Prostate gland (tissue), 2 donors: ENCODE measurements at regions not wholly inside any gene's neighbourhood (a gene's known extent, or its start where the extent isn't known, plus 50 kb on each side); places are given as distances from the start of the nearest gene placed in this dataset.

Source experiments
- DNase-seq: peaks from one replicate; pipeline ENCODE4 v3.0.0-alpha.2; 2019; ENCODE audit warnings: low spot score
- H3K27ac ChIP-seq, 2 donors: fragments of 200-600 bp; sonication (generic); 2 replicates each; pipeline ENCODE4 v1.5.1; 2017 to 2019
- H3K27me3 ChIP-seq: fragments of 200-600 bp; sonication (generic); replicated peaks from 2 replicates; pipeline ENCODE4 v1.5.1; 2019; ENCODE audit not compliant: insufficient read depth
- H3K36me3 ChIP-seq, 2 donors: fragments of 200-600 bp; sonication (generic); 1 replicate in 1 of 2; 2 replicates in 1 of 2; pipeline versions ENCODE4 v1.5.1 to v1.8.1; 2017 to 2019
- H3K4me1 ChIP-seq: fragments of 200-600 bp; sonication (generic); replicated peaks from 2 replicates; pipeline ENCODE4 v1.5.1; 2019
- H3K4me3 ChIP-seq, 2 donors: fragments of 200-600 bp; sonication (generic); 2 replicates each; pipeline ENCODE4 v1.5.1; 2017 to 2019
- H3K9me3 ChIP-seq: fragments of 200-600 bp; sonication (generic); 2 replicates; pipeline ENCODE4 v1.5.1; 2017
- POLR2A ChIP-seq: fragments of 450-650 bp; IDR thresholded peaks from one replicate; pipeline ENCODE4 v1.6.1; 2016; ENCODE audit warnings: antibody characterized with exemption, mild to moderate bottlenecking
- POLR2AphosphoS5 ChIP-seq: sonication (generic); formaldehyde crosslinking; IDR thresholded peaks from one replicate; pipeline ENCODE4 v1.6.1; 2017; ENCODE audit warnings: antibody characterized with exemption
- WGBS: methylation state at CpG from one replicate; pipeline ENCODE4 v1.1.5; 2018; 5-methylcytosine and 5-hydroxymethylcytosine counted together
- intact Hi-C: fragments of 100-400 bp; cut with DNase I; formaldehyde crosslinking; loops from one replicate; pipeline ENCODE4 v1.14.2; 2022
- TF ChIP-seq, protein P1 (sequence below), 4 experiments: fragments of 200-600 bp in 2 of 4; fragments of 450-650 bp in 2 of 4; sonication (generic) in 2 of 4; IDR thresholded peaks; 1 replicate in 3 of 4; 2 replicates in 1 of 4; pipeline ENCODE4 v1.5.1; 2016 to 2019; ENCODE audit warnings: antibody characterized with exemption in 4 of 4, mild to moderate bottlenecking in 2 of 4, moderate library complexity in 2 of 4

GRCh38 chr3:103813955-103814354 is 1379.1 kb downstream of the ZPLD1 start:
- H3K27ac ChIP-seq = no peak overlapping the region
- WGBS = 87% methylated on average over 1 of the region's 1 CpG
- H3K9me3 ChIP-seq = no peaks in the 10 kb centered on the region
- no peaks in the 10 kb centered on the region for H3K36me3 ChIP-seq
- intact Hi-C loops = no loop called here
- H3K4me3 ChIP-seq = no peak overlapping the region
- DNase-seq = no peak
- H3K27me3 ChIP-seq = no peaks in the 10 kb centered on the region
- H3K4me1 ChIP-seq = no peaks in the 10 kb centered on the region
- TF ChIP-seq, protein P1, sequence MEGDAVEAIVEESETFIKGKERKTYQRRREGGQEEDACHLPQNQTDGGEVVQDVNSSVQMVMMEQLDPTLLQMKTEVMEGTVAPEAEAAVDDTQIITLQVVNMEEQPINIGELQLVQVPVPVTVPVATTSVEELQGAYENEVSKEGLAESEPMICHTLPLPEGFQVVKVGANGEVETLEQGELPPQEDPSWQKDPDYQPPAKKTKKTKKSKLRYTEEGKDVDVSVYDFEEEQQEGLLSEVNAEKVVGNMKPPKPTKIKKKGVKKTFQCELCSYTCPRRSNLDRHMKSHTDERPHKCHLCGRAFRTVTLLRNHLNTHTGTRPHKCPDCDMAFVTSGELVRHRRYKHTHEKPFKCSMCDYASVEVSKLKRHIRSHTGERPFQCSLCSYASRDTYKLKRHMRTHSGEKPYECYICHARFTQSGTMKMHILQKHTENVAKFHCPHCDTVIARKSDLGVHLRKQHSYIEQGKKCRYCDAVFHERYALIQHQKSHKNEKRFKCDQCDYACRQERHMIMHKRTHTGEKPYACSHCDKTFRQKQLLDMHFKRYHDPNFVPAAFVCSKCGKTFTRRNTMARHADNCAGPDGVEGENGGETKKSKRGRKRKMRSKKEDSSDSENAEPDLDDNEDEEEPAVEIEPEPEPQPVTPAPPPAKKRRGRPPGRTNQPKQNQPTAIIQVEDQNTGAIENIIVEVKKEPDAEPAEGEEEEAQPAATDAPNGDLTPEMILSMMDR (IDR thresholded peaks at IDR 0.05) = no peak
- no peak for TF ChIP-seq POLR2A
- TF ChIP-seq POLR2AphosphoS5 = peak; percentile 15

DNA sequence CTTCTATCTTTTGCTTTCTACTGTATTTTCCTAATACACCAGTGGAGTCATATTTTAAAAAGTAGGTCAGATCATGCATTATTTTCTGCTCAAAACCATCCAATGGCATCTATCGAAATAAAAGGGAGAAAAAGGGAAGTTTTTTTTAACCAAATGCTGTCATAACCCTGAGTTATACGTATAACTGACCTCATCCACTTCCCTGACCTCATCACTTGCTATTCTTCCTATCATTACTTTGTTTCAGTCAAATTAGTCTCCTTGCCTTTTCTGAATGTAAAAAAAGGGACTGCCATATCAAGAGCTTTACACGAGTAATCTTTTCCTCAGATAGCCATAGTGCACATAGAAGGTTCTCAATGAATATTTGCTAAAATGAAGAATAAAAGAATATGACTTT is 1383.6 kb downstream of the ZPLD1 start:
- Histone ChIP-seq H3K27ac (no peak overlapping the region), H3K27me3 (no peaks in the 10 kb centered on the region), H3K4me1 (no peaks in the 10 kb centered on the region), H3K36me3 (no peaks in the 10 kb centered on the region), H3K9me3 (no peaks in the 10 kb centered on the region), H3K4me3 (no peak overlapping the region)
- no peak for DNase-seq
- TF ChIP-seq, protein P1 (IDR thresholded peaks at IDR 0.05) = no peak
- TF ChIP-seq POLR2A (no peak), POLR2AphosphoS5 (no peak)
- 89% methylated on average over 3 of the region's 3 CpGs for WGBS
- intact Hi-C loops = no loop called here

GRCh38 chr3:103818800-103819199 is 1384.0 kb downstream of the ZPLD1 start:
- no peaks in the 10 kb centered on the region for H3K9me3 ChIP-seq

DNA sequence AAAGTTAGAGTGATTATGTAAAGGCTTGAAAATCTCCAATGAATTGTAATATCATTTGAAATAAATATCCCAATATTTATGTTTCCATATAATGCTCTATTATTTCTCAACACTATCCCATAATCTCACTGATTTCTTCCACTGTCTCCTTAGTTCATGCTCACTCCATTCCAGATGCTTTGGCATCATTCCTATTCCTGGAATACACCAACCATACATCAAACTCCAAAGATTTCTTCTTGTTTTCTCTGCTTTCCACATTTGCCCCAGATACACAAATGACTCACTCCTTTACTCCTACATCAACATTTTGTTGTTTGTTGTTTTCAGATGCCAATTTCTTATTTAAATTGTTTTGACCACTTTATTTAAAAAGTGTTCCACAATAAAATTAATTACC is 1390.8 kb downstream of the ZPLD1 start:
- no peak overlapping the region for H3K4me3 ChIP-seq
- H3K9me3 ChIP-seq = no peaks in the 10 kb centered on the region
- TF ChIP-seq POLR2AphosphoS5 (no peak), POLR2A (no peak)
- TF ChIP-seq, protein P1 (IDR thresholded peaks at IDR 0.05) = no peak
- no peaks in the 10 kb centered on the region for H3K36me3 ChIP-seq
- intact Hi-C loops = no loop called here
- H3K4me1 ChIP-seq = no peaks in the 10 kb centered on the region
- no peak for DNase-seq
- no peak overlapping the region for H3K27ac ChIP-seq
- H3K27me3 ChIP-seq = no peaks in the 10 kb centered on the region

More at GRCh38 chr3:103818800-103819199, 1384.0 kb downstream of the ZPLD1 start:
- H3K4me3 ChIP-seq = no peak overlapping the region
- WGBS = 62% methylated on average over 2 of the region's 2 CpGs
- no peak overlapping the region for H3K27ac ChIP-seq
- H3K36me3 ChIP-seq = no peaks in the 10 kb centered on the region
- TF ChIP-seq, protein P1 (IDR thresholded peaks at IDR 0.05) = no peak
- TF ChIP-seq POLR2A = no peak
- TF ChIP-seq POLR2AphosphoS5 = no peak
- no peaks in the 10 kb centered on the region for H3K4me1 ChIP-seq
- DNase-seq = no peak
- intact Hi-C loops = no loop called here
- no peaks in the 10 kb centered on the region for H3K27me3 ChIP-seq

DNA sequence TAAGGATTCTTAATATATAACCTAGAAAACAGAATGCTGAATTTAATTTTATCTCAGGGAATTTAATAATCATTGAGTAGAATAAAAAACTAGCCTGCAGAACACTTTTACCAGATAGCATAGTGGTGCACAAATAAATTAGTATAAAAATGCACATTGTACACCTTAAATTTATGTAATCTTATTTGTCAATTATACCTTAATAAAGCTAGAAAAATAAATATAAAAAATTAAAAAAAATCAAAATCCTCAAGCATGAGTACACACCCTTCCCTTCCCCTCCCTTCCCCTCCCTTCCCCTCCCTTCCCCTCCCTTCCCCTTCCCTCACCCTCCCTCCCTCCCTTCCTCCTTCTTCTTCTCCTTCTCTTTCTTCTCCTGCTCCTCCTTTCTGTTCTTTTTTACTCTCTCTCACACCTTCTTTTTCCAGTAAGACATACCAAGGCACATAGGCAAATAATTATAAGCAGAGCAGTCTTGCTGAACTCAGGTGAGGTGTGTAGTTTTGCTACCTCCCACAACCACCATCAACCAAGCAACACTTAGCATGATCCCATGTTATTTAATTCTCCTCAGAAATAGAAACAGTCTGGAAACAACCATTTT is 1395.0 kb downstream of the ZPLD1 start:
- no peak for TF ChIP-seq POLR2AphosphoS5
- intact Hi-C loops = no loop called here
- H3K27me3 ChIP-seq = no peaks in the 10 kb centered on the region
- DNase-seq = no peak
- no peaks in the 10 kb centered on the region for H3K4me1 ChIP-seq
- no peaks in the 10 kb centered on the region for H3K36me3 ChIP-seq
- H3K9me3 ChIP-seq = no peaks in the 10 kb centered on the region
- H3K27ac ChIP-seq = no peak overlapping the region
- H3K4me3 ChIP-seq = no peak overlapping the region
